Right kidney (tissue), 1 donor: ENCODE measurements at regions not wholly inside any gene's neighbourhood (a gene's known extent, or its start where the extent isn't known, plus 50 kb on each side); places are given as distances from the start of the nearest gene placed in this dataset.
"Not testable (repeated sequence)": the region's sequence is repeated elsewhere in the genome, so short reads cannot be mapped to it uniquely, and the experiment has no call there.

ENCODE experiments used
- DNase-seq: peaks from one replicate; pipeline ENCODE4 v3.0.0-alpha.2; 2016

DNA sequence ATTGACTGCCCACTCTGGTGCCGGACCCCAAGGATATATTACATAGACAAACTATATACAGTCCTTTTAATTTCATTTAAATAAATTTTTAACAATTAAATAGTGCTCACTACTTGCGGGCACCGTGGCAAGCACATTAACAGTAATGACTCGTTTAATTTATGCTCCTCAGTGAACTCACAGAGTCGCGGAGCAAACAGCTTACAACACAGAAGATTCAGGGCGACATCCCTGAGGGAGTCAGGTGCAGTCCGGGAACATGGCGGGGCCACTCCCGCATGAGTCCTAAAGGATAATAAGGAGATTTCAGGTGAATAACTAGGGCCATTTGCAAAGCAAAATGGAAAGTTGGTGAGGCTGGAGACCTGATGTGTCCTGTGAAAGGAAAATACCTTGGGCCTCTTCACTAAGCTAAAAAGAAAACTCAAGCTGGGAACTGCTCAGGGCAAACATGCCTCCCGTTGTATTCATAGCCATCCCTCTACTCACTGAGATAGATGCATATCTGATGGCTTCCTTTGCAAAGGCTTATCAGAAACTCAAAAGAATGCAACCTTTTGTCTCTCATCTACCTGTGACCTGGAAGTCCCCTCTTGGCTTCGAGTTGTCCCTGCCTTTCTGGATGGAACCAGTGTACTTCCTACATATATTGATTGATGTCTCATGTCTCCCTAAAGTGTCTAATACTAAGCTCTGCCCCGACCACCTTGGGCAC is 125.6 kb downstream of the KLF6 start:
- DNase-seq, result no peak

DNA sequence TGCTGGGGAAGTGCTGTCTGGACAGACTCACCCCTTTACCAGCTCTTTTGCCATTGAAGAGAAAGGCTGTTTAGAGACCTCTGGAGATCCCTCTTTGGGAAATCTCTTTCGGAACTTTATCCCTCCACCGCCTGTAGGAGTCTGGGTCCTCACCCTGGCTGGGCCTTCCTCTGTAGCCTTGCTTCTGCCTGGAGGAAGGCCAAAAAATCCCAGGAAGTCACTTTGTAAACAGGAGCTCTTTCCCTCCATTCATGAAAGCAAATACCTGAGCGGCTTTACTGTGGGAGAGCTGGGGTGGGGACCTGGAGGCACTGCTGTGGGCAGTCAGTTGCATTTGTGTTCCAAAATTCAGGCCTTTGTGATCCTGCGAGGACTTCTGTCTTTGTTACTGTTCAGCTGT is 126.2 kb downstream of the KLF6 start:
- DNase-seq, result no peak

DNA sequence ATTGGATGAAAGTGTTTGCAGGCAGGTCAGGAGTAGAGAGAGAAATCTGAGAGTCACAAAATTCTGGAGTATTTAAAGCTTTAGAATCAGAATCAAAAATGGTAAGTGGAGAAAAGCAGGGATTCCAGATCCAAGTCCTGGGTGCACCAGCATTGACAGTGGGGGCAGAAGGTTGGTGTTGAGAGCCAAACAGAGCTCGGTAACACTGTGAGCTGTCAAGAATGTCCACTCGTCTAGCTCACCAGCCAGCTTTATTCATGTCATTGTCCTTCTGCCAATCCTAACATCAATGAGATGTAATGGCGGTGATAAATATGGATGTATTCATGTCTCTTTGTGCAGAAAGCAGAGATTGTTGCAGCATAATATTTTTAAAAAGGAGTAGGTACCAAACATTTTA is 128.8 kb downstream of the KLF6 start:
- no peak for DNase-seq

DNA sequence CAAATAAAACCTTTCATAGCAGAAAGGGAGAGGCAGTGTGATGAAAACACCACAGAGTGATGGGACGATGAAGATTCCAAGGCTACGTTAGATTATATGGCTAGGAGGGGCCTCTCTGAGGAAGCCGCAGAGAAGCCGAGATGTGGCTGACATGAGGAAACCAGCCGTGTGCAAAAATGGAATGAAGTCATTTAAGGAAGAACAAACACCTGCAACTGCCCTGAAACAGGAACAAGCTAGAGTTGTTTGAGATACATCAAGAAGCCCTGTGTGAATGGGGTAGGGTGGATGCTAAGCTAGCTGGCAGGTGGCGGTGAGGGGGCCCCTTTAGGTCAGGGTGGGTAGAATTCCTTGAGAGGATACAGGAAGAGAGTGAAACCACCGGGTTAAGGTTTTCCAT is 129.5 kb downstream of the KLF6 start:
- no peak for DNase-seq

DNA sequence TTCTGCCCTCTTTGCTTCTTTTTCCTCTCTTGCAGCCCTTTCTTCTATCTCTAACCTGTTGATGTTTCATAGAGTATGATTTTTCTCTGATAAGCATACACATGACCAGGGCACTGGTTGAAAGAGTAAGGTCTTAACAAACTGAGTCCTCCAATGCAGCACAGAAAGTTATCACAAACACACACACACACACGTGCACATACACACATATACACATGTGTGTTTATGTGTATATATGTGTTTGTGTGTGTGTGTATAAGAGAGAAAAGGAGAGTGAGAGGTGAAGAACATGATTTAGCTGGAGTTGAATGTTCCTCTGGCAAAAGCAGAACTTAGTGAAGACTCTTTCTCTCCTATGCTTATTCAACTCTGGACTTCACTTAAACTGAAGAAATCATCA is 130.0 kb downstream of the KLF6 start:
- DNase-seq, result no peak

DNA sequence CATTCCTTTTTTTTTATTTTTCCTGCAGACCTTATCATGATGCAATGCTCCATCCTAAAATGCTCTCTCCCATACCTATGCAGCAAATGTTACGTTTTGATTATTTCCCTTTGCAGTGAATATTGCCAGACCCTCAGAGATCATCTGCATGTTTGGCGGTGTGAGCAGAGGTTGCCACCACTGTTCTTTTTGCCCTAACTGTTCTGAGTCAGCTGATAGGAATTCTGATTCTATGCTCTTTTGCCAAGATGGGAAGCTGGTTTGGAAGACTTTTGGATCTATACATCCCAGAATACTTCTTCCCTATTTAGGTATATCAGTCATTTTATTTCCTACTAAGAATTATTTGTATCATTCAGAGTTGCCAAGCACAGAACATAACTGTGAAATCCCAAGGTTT is 130.5 kb downstream of the KLF6 start:
- no peak for DNase-seq

DNA sequence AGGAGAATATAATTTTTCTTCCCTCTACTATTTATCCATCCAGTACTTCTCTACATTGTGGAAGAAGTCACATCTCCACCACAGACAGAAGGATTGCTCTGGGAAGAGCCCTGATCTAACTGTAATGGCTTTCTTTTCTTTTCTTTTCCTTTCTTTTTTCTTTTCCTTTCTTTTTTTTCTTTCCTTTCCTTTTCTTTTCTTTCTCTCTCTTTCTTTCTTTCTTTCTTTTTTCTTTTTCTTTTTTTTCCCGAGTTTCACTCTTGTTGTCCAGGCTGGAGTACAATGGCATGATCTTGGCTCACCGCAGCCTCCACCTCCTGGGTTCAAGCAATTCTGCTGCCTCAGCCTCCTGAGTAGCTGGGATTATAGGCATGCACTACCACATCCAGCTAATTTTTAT is 131.7 kb downstream of the KLF6 start:
- not testable (repeated sequence) for DNase-seq

DNA sequence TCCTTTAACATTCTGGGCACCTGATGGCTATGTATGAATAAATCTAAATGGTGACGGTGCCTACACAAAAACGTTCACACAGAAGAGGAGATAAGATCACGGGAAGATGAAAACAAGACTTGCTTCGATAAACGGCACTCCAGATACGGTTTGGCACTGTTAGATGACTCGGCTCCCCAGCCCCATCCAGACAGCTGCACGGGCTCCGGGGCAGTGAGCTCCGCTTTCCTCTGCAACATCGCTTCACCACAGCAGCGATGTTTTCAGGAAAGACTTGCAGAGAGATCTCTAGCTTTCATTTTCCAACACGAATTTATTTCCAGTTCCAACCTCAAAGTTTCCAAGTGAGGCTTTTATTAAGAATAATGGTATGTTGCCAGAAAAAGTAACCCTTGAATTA is 132.1 kb downstream of the KLF6 start:
- DNase-seq, result no peak

DNA sequence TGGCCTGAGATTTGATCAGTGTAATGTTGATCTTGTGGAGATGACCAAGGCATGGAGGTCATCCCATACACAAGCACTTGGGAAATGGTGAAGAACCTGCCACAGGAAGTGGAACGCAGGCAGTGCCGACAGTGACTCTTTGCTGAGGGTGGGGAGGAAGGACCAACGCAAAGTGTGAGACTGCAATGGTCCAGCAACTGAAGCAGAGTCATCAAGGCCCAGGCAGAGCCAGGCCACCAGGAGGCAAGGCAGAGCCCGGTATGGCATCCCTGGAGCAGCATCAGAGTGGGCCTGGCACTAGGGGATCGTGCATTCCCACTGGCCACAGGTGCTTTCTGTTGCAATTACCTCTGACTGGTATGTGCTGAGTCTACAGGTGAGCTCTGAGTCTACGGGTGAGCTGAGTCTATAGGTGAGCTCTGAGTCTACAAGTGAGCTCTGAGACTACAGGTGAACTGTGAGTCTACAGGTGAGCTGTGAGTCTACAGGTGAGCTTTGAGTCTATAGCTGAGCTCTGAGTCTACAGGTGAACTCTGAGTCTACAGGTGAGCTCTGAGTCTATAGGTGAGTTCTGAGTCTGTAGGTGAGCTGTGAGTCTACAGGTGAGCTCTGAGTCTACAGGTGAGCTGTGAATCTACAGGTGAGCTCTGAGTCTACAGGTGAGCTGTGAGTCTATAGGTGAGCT is 132.9 kb downstream of the KLF6 start:
- DNase-seq, result no peak

DNA sequence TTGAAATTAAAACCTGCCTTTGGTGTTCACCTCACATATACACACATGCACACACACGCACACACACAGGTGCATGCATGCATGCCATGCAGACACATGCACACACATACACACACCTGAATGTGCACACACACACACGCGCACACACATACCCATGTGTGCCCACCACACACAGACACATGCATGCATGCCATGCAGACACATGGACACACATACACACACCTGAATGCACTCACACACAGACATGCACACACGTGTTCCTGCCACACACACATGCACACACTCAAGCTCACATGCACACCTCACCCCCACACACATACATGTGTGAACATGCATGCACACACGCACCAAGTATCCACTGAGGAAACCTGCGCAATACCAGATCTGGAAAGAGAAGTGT is 136.4 kb downstream of the KLF6 start:
- no peak for DNase-seq

DNA sequence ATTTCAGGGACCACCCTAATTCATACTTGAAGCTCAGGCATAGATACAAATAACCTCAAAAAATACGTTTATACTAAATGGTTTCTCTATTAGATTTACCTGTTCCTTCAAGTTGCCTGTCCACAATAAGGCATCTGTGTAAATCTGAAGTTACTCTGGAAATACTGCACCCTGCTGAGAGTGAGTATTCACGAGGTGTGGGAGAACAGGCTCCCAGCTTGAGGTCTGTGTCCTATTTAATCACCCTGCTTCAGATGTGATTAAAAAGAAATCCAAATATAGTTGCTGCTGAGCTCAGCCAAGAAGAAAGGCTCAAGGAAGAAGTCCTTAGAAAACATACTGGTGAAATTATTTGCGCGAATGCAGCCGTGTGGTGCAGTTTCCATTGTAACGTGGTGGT is 136.8 kb downstream of the KLF6 start:
- no peak for DNase-seq

DNA sequence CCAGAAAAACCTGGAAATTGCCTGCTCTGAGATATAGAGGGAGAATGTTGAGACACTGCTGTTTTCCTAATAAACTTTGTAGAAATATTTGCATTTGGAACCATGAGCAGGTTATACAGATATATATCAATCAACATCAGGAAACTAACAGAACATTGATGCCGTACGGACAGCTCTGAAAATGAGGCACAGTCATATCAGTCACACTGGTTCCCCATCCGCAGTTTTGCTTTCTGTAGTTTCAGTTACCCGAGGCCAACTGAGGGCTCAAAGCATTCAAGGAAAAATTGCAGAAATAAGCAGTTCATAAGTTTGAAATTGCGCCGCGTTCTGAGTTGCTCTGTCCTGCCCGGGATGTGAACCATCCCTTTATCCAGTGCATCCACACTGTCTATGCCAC is 137.9 kb downstream of the KLF6 start:
- DNase-seq, result no peak

DNA sequence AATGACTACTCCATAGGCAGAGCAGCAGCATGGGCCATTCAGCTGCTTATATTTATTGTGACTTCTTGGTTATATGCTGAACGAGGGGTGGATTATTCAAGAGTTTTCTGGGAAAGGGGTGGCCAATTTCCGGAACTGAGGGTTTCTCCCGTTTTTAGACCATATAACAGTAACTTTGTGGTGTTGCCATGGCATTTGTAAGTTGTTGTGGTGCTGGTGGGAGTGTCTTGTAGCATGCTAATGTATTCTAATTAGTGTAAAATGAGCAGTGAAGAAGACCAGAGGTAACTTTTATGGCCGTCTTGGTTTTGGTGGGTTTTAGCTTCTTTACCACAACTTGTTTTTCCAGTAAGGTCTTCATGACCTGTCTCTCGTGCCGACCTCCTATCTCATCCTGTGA is 139.6 kb downstream of the KLF6 start:
- DNase-seq, result no peak

DNA sequence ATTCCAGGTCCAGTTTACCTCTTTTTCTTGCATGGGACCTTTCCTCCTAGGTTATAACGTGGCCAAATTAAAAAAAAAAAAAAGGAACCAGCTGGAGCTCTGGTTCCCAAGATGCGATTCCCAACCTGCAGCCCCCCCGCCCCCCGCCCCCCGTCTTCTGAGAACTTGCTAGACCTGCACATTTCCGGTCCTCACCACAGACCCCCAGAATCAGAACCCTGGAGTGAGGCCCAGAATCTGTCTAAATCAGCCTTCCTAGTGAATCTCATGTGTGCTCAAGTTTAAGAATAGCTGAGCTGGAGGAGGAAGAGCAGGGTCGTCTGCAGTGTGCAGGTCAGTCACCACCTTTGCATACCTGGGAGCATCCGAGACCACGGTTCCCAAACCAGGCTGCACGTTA is 144.2 kb downstream of the KLF6 start:
- no peak for DNase-seq

DNA sequence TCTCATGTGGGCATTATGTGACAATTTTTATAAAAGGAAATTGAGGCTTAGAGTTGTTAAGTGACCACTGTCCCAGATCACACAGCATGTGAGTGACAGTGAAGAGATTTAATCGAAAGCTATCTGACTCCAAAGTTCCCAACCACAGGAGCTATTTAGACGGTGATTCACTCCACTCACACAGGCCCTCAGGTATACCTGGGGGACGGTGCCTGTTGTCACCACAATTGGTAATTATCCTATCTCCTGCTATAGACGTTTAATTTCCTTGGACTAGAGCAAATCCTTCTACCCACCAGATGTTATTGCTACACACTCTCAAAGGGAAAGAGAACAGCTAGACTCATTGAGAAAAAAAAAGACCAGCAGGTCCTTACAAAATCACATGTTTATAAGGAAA is 145.5 kb downstream of the KLF6 start:
- no peak for DNase-seq

DNA sequence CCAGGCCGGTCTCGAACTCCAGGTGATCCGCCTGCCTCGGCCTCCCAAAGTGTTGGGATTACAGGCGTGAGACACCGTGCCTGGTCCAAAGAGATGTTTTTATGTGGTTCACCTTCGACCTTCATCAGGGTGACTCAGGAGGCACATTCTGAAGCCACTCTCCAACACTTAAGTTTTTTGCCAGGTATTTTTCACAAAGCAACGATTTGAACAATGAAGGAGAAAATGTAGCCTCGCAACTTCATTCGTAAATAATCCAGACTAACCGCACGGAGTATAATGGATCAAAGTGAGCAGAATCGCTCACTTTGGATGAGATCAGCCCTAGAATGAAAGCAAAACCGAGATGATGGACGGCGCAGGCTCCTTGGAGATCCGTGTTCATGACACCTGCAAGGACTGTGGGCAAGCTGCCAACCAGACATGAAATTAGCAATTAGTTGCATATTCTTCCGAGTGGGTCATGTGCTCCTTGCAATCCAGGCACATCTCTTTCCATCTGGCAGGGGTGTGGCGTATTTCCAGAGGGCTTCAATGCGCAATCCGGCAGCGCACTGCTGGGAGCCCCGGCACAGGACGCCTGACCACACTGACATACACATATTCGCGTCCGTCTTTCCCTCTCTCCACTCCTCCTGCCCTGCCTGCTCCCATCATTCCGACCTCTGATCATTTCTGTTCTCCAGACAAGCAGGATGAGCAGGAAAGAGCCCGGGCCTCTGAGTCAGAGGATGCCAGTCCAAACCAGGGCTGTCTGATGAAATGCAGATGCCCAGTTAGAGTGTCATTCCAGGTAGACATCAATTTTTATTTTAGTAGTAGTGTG is 148.4 kb downstream of the KLF6 start:
- no peak for DNase-seq

DNA sequence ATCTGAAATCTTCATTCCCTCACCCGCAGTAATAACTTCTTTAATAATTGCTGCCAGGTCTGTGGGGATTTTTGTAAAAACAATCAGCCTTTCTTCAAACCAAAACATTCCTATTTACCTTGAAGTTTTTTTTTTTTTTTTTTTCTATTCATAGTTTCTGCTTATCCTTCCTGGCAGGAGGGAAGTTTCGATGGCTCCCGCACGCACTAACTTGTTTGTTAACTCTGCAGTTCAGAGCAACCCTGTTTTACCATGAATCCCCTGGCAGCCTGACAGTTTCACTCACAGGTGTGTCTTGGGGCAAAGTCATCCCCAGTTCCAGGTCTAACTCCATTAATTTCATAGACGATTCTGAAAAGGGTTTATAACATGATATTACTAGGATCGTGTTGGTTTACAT is 149.3 kb downstream of the KLF6 start:
- no peak for DNase-seq

DNA sequence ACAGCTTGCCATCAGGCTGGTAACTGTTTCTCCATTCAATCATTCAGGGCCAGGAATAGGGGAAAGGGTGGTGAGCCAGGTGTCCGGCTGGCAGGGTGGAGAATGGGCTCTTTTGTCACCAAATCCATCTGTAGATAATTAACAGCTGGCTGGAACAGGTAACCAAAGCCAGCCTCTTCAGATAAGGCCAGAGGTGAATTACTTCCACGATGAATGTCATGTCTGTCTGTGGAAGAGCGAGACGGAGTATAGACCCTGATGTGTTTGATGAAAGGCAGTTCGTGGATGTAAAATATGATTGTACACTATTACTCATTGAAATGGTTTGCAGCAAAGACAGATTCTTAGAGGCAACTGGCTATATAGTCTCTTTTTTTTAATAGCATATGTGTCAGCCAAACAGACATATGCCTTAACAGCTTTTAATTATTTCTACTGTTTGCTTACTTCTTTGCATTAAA is 149.8 kb downstream of the KLF6 start:
- no peak for DNase-seq

DNA sequence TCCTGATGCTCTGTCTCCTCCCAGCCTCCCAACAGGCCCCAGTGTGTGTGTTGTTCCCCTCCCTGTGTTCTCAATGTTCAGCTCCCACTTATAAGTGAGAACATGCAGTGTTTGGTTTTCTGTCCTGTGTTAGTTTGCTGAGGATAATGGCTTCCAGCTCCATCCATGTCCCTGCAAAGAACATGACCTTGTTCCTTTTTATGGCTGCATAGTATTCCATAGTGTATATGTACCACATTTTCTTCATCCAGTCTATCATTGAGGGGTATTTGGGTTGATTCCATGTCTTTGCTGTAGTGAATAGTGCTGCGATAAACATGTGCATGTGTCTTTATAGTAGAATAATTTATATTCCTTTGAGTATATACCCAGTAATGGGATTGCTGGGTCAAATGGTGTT is 150.4 kb downstream of the KLF6 start:
- not testable (repeated sequence) for DNase-seq

DNA sequence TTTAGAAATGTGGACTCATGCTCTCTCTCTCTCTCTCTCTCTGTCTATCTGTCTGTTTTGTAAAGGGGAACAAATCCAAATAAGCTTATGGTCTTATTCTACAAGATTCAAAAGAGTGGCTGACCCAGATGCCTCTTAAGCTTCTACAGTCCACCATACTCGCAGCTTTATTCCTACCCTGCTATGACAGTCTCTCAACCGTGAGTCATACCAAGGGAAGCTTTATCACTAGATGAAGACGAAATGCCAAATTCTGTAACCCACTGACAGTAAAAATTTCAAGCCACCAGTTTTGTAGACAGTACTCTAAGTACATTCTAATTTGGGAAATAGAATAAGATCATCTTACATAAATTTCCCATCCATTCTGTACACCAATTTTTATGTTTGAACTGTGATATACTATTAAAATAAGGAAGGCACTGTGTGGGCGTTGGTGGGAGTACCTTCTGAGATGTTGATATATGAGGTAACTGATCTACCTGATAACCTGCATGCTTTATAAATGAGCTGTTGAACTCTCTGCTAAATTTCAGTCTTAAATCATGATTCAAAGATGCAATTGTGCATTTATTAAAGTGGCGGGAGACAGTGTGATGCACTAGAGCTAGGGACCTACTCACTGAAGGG is 153.2 kb downstream of the KLF6 start:
- DNase-seq, result no peak

DNA sequence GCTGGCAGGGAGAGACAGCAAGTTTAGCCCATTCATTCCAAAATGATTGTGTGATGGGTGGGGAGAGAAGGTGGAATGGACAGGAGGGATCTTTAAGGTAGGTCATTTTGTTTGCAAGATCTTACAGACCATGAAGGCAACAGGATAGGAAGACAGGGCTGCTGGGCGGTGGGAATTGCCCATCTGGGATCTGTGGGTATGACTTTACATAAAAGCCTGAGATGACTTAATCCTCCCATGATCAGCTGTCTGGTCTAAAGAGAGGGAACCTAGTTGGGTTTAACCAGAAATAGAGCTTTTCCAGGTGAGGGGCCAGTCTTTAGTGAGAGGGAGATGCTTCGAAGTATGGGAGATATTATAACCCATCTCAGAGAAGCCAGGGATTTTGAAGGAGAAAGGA is 153.7 kb downstream of the KLF6 start:
- no peak for DNase-seq

DNA sequence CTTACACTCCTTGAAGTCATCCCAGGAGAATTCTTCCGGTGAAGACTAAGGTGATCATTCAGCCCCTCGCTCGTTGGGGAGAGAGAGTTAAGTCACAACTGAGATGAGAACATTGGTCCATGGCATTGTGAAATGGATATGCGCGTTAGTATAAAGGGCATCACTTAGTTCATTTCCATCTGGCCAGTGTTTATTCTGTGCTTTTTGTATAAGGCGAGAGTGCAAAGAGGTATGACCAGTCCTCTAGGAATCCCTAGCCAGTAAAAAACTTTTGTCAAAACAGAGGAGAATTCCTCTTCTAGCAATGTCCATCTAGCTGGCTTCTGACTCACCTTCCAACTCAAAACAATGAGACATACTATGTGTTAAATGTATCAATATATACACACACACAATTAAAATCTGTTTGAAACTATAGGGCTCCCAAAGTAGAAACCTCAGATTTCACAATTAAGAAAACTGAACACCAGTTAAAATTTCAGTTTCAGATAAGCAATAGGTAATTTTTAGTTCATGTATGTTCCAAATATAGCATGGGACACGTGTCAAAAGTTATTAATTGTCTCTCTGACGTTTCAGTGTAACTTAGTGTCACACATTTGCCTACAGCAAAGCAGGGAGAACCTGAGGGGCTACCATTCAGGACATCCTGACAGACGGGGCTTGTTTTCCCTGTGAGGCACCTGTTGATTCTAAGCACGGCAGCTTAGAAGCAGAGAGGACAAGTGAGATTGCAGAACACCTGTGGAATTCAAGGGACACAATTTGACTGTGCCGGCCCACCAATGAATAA is 158.9 kb downstream of the KLF6 start:
- no peak for DNase-seq
